Cardiac fibroblast (primary cell): ENCODE measurements at regions not wholly inside any gene's neighbourhood (a gene's known extent, or its start where the extent isn't known, plus 50 kb on each side); places are given as distances from the start of the nearest gene placed in this dataset.

Experiments
- DNase-seq, 2 donors: peaks; one replicate each; pipeline versions ENCODE4 v3.0.0 to v3.0.0-alpha.2; 2010; ENCODE audit warnings: low read depth in 2 of 2
- H3K4me3 ChIP-seq, 2 donors: replicated peaks in 1 of 2; 1 replicate in 1 of 2; 2 replicates in 1 of 2; pipeline ENCODE4 v1.5.1; 2011; ENCODE audit warnings: low read depth in 2 of 2, low read length in 2 of 2, mild to moderate bottlenecking in 2 of 2, moderate library complexity in 1 of 2
- CTCF ChIP-seq: IDR thresholded peaks from one replicate; pipeline ENCODE4 v1.5.1; 2011; ENCODE audit warnings: low read depth, mild to moderate bottlenecking, low read length, inconsistent platforms

- TF ChIP-seq CTCF: no peak
- H3K4me3 ChIP-seq: no peak overlapping the region
- DNase-seq: no peak
These were observed 221.6 kb upstream of the LCORL start for GRCh38 chr4:18242919-18243693.

- no peak overlapping the region for H3K4me3 ChIP-seq
- no peak for DNase-seq
- TF ChIP-seq CTCF: no peak
These were observed 220.2 kb upstream of the LCORL start for GRCh38 chr4:18241727-18242126.

- TF ChIP-seq CTCF: no peak
- H3K4me3 ChIP-seq: no peak overlapping the region
- no peak for DNase-seq
These were observed 212.6 kb upstream of the LCORL start for GRCh38 chr4:18234108-18234507.

GRCh38 chr4:18231726-18232125 lies 210.2 kb upstream of the LCORL start:
- no peak for TF ChIP-seq CTCF
- no peak for DNase-seq
- H3K4me3 ChIP-seq: no peak overlapping the region

GRCh38 chr4:18227880-18228279 lies 206.3 kb upstream of the LCORL start:
- H3K4me3 ChIP-seq: no peak overlapping the region
- DNase-seq: no peak
- no peak for TF ChIP-seq CTCF

GRCh38 chr4:18214411-18215055 lies 193.0 kb upstream of the LCORL start:
- no peak for DNase-seq
- no peak for TF ChIP-seq CTCF
- H3K4me3 ChIP-seq: no peak overlapping the region
